ENCODE measurements at regions not wholly inside any gene's neighbourhood (a gene's known extent, or its start where the extent isn't known, plus 50 kb on each side); places are given as distances from the start of the nearest gene placed in this dataset.

DNA sequence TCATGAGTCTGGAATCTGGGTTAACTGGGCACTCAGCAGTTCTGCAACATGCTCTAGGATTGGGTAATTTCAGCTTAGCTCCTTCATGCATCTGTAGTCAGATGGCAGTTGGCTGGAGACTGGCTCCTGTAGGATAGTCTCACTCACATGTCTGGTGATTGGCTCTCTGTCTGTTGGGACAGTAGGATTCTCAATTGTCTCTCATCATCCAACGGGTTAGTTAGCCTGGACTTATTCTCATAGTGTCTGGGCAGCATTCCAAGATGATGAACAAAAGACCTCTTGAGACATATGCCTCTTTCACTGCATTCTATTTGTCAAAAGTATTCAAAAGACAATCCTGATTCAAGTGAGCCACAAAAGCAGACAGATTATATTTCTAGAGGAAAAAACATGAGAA, 795.6 kb upstream of the GALNTL6 start:
- H3K27ac ChIP-seq: no peak overlapping the region
- POLR2A ChIA-PET: no interaction called here
- H3K4me1 ChIP-seq: no peaks in the 10 kb centered on the region
- DNase-seq (ENCODE audit: low read depth in 1 of 2, low spot score in 1 of 2) (no peak), FAIRE-seq (no peak), ATAC-seq (no peak)
- CTCF ChIA-PET: no interaction called here
- WGBS (ENCODE audit: missing lambda C conversion rate): 20% methylated on average over 1 of the region's 1 CpG
- no peaks in the 10 kb centered on the region for H3K9me3 ChIP-seq
- no peak overlapping the region for H3K4me3 ChIP-seq
- no peak overlapping the region for H3K4me2 ChIP-seq
- TF ChIP-seq HEYL (CRISPR knock-in tag; IDR thresholded peaks at IDR 0.05) (no peak), MAZ (IDR thresholded peaks at IDR 0.05; ENCODE audit: borderline replicate concordance, low read depth, low read length) (no peak), CHD2 (IDR thresholded peaks at IDR 0.05; ENCODE audit: low read length, partially characterized antibody) (no peak)
- TF ChIP-seq, protein P1, sequence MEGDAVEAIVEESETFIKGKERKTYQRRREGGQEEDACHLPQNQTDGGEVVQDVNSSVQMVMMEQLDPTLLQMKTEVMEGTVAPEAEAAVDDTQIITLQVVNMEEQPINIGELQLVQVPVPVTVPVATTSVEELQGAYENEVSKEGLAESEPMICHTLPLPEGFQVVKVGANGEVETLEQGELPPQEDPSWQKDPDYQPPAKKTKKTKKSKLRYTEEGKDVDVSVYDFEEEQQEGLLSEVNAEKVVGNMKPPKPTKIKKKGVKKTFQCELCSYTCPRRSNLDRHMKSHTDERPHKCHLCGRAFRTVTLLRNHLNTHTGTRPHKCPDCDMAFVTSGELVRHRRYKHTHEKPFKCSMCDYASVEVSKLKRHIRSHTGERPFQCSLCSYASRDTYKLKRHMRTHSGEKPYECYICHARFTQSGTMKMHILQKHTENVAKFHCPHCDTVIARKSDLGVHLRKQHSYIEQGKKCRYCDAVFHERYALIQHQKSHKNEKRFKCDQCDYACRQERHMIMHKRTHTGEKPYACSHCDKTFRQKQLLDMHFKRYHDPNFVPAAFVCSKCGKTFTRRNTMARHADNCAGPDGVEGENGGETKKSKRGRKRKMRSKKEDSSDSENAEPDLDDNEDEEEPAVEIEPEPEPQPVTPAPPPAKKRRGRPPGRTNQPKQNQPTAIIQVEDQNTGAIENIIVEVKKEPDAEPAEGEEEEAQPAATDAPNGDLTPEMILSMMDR (IDR thresholded peaks at IDR 0.05): no peak

DNA sequence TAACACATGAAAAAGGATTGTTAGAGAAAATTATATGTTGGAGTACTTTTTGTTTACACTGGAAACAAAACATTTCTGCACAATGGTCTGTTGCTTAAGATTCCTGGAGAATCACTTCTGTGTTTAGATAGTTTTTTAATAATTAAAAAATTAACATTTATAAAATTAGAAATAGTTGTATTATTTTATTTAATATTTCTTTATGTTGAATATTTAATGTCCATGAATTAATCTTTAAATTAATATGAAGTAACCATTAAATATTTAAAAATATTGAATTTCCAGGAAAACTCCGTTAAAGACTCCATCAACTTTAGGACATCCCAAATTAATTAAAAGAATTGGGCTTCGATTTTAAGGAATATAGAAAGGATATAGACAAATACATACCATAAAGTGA, 797.1 kb upstream of the GALNTL6 start:
- WGBS (ENCODE audit: missing lambda C conversion rate): 0% methylated on average over 2 of the region's 2 CpGs
- H3K27ac ChIP-seq: no peak overlapping the region
- H3K4me2 ChIP-seq: no peak overlapping the region
- FAIRE-seq (no peak), ATAC-seq (no peak), DNase-seq (ENCODE audit: low read depth in 1 of 2, low spot score in 1 of 2) (no peak)
- no peaks in the 10 kb centered on the region for H3K9me3 ChIP-seq
- no peak overlapping the region for H3K4me3 ChIP-seq
- no peaks in the 10 kb centered on the region for H3K4me1 ChIP-seq
- ChIA-PET POLR2A (no interaction called here), CTCF (no interaction called here)
- TF ChIP-seq ZC3H11A (IDR thresholded peaks at IDR 0.05): no peak
- TF ChIP-seq RAD21 (conservative IDR thresholded peaks at IDR 0.05 in 1 of 2, IDR thresholded peaks at IDR 0.05 in 1 of 2): no peak
- TF ChIP-seq RARB (CRISPR knock-in tag; IDR thresholded peaks at IDR 0.05): no peak
- TF ChIP-seq NPAS2 (CRISPR knock-in tag; IDR thresholded peaks at IDR 0.05; ENCODE audit: borderline replicate concordance): no peak
- TF ChIP-seq, protein P2, sequence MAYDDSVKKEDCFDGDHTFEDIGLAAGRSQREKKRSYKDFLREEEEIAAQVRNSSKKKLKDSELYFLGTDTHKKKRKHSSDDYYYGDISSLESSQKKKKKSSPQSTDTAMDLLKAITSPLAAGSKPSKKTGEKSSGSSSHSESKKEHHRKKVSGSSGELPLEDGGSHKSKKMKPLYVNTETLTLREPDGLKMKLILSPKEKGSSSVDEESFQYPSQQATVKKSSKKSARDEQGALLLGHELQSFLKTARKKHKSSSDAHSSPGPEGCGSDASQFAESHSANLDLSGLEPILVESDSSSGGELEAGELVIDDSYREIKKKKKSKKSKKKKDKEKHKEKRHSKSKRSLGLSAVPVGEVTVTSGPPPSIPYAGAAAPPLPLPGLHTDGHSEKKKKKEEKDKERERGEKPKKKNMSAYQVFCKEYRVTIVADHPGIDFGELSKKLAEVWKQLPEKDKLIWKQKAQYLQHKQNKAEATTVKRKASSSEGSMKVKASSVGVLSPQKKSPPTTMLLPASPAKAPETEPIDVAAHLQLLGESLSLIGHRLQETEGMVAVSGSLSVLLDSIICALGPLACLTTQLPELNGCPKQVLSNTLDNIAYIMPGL (CRISPR knock-in tag; IDR thresholded peaks at IDR 0.05; ENCODE audit: borderline replicate concordance): no peak
- TF ChIP-seq ZSCAN20 (CRISPR knock-in tag; IDR thresholded peaks at IDR 0.05): no peak
- no peak for TF ChIP-seq BHLHE40 (IDR thresholded peaks at IDR 0.05; ENCODE audit: low read depth, low read length)
- no peak for TF ChIP-seq EHF (CRISPR knock-in tag; IDR thresholded peaks at IDR 0.05)
- TF ChIP-seq, protein P3, sequence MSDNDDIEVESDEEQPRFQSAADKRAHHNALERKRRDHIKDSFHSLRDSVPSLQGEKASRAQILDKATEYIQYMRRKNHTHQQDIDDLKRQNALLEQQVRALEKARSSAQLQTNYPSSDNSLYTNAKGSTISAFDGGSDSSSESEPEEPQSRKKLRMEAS (IDR thresholded peaks at IDR 0.05): no peak
- no peak for TF ChIP-seq POLR2AphosphoS2 (conservative IDR thresholded peaks at IDR 0.05; ENCODE audit: low read length)
- TF ChIP-seq RFX5 (IDR thresholded peaks at IDR 0.05): no peak
- TF ChIP-seq, protein P4, sequence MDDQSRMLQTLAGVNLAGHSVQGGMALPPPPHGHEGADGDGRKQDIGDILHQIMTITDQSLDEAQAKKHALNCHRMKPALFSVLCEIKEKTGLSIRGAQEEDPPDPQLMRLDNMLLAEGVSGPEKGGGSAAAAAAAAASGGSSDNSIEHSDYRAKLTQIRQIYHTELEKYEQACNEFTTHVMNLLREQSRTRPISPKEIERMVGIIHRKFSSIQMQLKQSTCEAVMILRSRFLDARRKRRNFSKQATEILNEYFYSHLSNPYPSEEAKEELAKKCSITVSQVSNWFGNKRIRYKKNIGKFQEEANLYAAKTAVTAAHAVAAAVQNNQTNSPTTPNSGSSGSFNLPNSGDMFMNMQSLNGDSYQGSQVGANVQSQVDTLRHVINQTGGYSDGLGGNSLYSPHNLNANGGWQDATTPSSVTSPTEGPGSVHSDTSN (IDR thresholded peaks at IDR 0.05): no peak
- TF ChIP-seq KDM5A (IDR thresholded peaks at IDR 0.05): no peak
- TF ChIP-seq, protein P5, sequence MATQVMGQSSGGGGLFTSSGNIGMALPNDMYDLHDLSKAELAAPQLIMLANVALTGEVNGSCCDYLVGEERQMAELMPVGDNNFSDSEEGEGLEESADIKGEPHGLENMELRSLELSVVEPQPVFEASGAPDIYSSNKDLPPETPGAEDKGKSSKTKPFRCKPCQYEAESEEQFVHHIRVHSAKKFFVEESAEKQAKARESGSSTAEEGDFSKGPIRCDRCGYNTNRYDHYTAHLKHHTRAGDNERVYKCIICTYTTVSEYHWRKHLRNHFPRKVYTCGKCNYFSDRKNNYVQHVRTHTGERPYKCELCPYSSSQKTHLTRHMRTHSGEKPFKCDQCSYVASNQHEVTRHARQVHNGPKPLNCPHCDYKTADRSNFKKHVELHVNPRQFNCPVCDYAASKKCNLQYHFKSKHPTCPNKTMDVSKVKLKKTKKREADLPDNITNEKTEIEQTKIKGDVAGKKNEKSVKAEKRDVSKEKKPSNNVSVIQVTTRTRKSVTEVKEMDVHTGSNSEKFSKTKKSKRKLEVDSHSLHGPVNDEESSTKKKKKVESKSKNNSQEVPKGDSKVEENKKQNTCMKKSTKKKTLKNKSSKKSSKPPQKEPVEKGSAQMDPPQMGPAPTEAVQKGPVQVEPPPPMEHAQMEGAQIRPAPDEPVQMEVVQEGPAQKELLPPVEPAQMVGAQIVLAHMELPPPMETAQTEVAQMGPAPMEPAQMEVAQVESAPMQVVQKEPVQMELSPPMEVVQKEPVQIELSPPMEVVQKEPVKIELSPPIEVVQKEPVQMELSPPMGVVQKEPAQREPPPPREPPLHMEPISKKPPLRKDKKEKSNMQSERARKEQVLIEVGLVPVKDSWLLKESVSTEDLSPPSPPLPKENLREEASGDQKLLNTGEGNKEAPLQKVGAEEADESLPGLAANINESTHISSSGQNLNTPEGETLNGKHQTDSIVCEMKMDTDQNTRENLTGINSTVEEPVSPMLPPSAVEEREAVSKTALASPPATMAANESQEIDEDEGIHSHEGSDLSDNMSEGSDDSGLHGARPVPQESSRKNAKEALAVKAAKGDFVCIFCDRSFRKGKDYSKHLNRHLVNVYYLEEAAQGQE (IDR thresholded peaks at IDR 0.05): no peak
- TF ChIP-seq NFE2L2 (conservative IDR thresholded peaks at IDR 0.05; ENCODE audit: low read length): no peak
- no peak for TF ChIP-seq CBX2 (IDR thresholded peaks at IDR 0.05; ENCODE audit: borderline replicate concordance, low read depth)
- TF ChIP-seq CHD2 (IDR thresholded peaks at IDR 0.05; ENCODE audit: low read length, partially characterized antibody): no peak
- TF ChIP-seq HOXB5 (CRISPR knock-in tag; IDR thresholded peaks at IDR 0.05): no peak
- TF ChIP-seq POLR2A (IDR thresholded peaks at IDR 0.05; ENCODE audit: low read length): no peak

Data from A549 (cell line).